NCI-H510A treated with DMSO at 0.1 percent for 48 hours (cell line): ENCODE measurements at regions not wholly inside any gene's neighbourhood (a gene's known extent, or its start where the extent isn't known, plus 50 kb on each side); places are given as distances from the start of the nearest gene placed in this dataset.
"Not testable (repeated sequence)": the region's sequence is repeated elsewhere in the genome, so short reads cannot be mapped to it uniquely, and the experiment has no call there.

ENCODE experiments used
- DNase-seq: peaks from one replicate; lab custom pipeline; 2025; lab: John Stamatoyannopoulos, UW

GRCh38 chr6:28768187-28768913 is 155.4 kb downstream of the TRIM27 start:
- no peak for DNase-seq

DNA sequence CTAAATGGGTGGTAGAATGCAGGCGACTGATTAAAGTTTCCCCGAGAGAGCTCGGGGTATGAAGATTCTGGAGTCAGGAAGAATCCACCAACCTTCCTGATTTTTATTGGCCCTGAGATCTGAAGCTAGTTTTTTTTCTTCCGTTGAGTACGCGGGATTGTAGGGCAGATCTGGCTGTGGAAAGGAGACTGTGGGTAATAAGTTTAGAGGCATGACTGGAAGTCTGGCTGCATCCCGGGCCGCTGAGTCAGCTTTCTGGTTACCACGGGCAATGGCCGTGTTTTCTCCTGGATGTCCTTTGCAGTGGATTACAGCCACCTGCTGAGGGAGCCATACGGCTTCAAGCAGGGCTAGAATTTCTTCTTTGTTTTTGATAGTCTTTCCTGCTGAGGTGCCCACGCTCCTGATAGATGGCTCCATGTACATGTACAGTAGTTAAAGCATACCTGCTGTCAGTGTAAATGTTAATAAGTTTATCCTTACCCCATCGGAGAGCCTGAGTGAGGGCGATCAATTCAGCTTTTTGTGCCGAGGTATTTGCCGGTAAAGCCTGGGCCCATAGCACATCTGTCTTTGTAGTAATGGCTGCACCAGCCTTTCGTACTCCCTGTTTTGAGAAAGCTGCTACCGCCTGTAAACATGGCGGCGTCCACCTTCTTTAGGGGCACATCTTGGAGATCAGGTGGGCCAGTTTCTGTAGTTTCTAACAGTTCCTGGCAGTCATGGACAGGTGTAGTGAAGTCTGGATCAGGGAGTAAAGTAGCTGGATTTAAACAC is 154.0 kb downstream of the TRIM27 start:
- no peak for DNase-seq

- DNase-seq, result no peak
Measured at GRCh38 chr6:28770732-28771131, 153.1 kb downstream of the TRIM27 start.

- no peak for DNase-seq
Measured at GRCh38 chr6:28771401-28772267, 152.2 kb downstream of the TRIM27 start.

GRCh38 chr6:28772480-28773381 is 151.1 kb downstream of the TRIM27 start:
- no peak for DNase-seq

- no peak for DNase-seq
Measured at GRCh38 chr6:28774292-28775051, 149.3 kb downstream of the TRIM27 start.

GRCh38 chr6:28775052-28775376 is 148.8 kb downstream of the TRIM27 start:
- DNase-seq, result no peak

DNA sequence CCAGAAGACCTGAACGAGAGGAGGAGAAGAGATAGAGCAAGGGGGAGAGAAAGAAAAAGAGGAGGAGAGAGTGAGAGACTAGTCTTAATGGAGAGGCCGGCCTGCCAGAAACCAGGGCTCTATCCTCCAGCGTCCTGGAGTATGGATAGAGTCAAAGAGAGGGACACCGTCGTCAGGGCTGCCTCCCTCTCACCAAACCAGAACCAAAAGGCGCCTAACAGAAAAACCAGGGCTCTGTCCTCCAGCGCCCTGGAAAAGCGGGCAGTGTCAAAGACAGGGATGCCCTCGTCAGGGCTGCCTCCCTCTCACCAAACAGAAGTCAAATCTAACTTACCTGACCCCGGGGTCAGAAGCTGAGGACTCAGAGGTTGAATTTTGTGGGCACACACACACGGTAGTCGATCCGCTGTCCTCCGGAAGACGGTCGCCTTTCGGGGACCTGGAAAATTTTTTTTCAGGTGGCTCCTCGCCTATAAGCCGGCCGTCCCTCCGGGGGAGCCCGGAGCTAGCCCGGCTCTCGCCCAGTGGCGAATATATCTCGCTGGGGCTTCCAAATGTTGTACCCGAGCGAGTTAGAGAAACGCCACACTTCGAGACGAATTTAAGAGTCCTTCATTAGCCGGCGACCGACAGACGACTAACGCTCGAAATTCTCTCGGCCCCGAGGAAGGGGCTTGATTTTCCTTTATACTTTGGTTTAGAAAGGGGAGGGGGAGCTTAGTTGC is 148.2 kb downstream of the TRIM27 start:
- DNase-seq, result no peak

GRCh38 chr6:28776269-28777146 is 147.3 kb downstream of the TRIM27 start:
- no peak for DNase-seq

DNA sequence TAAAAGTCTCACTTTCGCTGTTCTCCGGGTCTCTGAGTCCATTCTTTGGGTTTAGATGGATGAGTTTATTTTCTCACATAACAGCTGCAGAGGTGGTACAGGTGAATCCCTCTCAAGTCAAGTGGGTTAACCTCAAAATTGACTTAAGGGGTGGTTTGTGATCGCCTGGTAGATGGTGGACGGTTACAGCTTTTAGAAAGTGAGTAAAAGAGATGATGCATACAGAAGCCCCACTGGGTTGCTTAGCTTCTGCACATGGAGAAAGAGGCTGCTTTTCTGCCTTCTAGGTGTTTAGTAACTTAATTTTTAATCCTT is 146.7 kb downstream of the TRIM27 start:
- no peak for DNase-seq

DNA sequence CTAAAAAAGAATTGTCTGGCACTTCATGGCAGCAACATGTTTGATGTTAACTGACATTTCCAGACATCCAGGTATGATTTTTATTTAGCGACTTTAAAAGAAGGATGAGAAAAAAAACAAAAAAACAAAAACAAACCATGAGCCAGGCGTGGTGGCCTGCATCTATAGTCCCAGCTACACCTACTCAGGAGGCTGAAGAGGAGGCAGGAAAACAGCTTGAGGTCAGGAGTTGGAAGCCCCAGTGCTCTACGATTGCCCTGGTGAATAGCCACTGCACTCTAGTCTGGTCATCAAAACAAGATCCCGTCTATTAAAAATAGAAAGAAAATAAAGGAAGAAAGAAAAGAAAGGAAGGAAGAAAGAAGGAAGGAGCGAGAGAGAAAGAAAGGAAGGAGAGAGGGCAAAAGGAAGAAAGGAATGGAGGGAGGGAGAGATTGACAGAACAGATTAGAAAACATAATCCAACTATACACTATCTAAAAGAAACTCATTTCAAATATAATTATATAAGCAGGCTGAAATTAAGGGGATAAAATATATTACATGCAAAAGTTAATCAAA is 141.6 kb downstream of the TRIM27 start:
- DNase-seq, result no peak

- no peak for DNase-seq
Measured at GRCh38 chr6:28785962-28786679, 137.7 kb downstream of the TRIM27 start.

- no peak for DNase-seq
Measured at GRCh38 chr6:28789553-28790083, 134.2 kb downstream of the TRIM27 start.

GRCh38 chr6:28791002-28791383 is 132.8 kb downstream of the TRIM27 start:
- DNase-seq, result no peak

- no peak for DNase-seq
Measured at GRCh38 chr6:28794175-28795002, 129.4 kb downstream of the TRIM27 start.

GRCh38 chr6:28800647-28801046 is 123.1 kb downstream of the TRIM27 start:
- DNase-seq, result not testable (repeated sequence)
